HT1080 (cell line): ENCODE measurements at regions not wholly inside any gene's neighbourhood (a gene's known extent, or its start where the extent isn't known, plus 50 kb on each side); places are given as distances from the start of the nearest gene placed in this dataset.

Experiments used
- DNase-seq: peaks from one replicate; pipeline ENCODE4 v3.0.0-alpha.2; 2015; ENCODE audit warnings: low read depth

GRCh38 chr2:133667085-133667484 is 98.8 kb upstream of the NCKAP5 start:
- peak; percentile 93 for DNase-seq

GRCh38 chr2:133667968-133668367 is 99.7 kb upstream of the NCKAP5 start:
- no peak for DNase-seq

GRCh38 chr2:133668547-133668946 is 100.3 kb upstream of the NCKAP5 start:
- DNase-seq, result no peak

GRCh38 chr2:133673305-133673905 is 105.1 kb upstream of the NCKAP5 start:
- DNase-seq, result no peak

- no peak for DNase-seq
Observed at GRCh38 chr2:133674066-133674432, 105.8 kb upstream of the NCKAP5 start.

- no peak for DNase-seq
Observed at GRCh38 chr2:133674433-133675331, 106.4 kb upstream of the NCKAP5 start.

- no peak for DNase-seq
Observed at GRCh38 chr2:133676392-133677130, 108.3 kb upstream of the NCKAP5 start.

GRCh38 chr2:133680343-133681049 is 112.2 kb upstream of the NCKAP5 start:
- no peak for DNase-seq

- no peak for DNase-seq
Observed at GRCh38 chr2:133682347-133682746, 114.1 kb upstream of the NCKAP5 start.

GRCh38 chr2:133682906-133683305 is 114.6 kb upstream of the NCKAP5 start:
- DNase-seq, result no peak

- DNase-seq, result no peak
Observed at GRCh38 chr2:133685636-133686215, 117.5 kb upstream of the NCKAP5 start.

GRCh38 chr2:133690780-133691179 is 122.5 kb upstream of the NCKAP5 start:
- DNase-seq, result no peak

GRCh38 chr2:133691336-133691735 is 123.1 kb upstream of the NCKAP5 start:
- DNase-seq, result no peak

GRCh38 chr2:133705287-133705686 is 137.0 kb upstream of the NCKAP5 start:
- DNase-seq, result peak; percentile 27

- no peak for DNase-seq
Observed at GRCh38 chr2:133710613-133711012, 142.3 kb upstream of the NCKAP5 start.

GRCh38 chr2:133711201-133711600 is 142.9 kb upstream of the NCKAP5 start:
- DNase-seq, result no peak

- no peak for DNase-seq
Observed at GRCh38 chr2:133711806-133712205, 143.5 kb upstream of the NCKAP5 start.

- DNase-seq, result no peak
Observed at GRCh38 chr2:133712369-133712768, 144.1 kb upstream of the NCKAP5 start.

- no peak for DNase-seq
Observed at GRCh38 chr2:133713049-133713580, 144.9 kb upstream of the NCKAP5 start.

- no peak for DNase-seq
Observed at GRCh38 chr2:133716166-133716565, 147.9 kb upstream of the NCKAP5 start.

GRCh38 chr2:133717497-133717896 is 149.2 kb upstream of the NCKAP5 start:
- no peak for DNase-seq
